Kidney (tissue), 13 donors: ENCODE measurements at regions not wholly inside any gene's neighbourhood (a gene's known extent, or its start where the extent isn't known, plus 50 kb on each side); places are given as distances from the start of the nearest gene placed in this dataset.
A peak's percentile ranks its signal among the peaks of the same experiment; 100 is the strongest.

Source experiments
- DNase-seq, 5 donors: peaks; one replicate each; pipeline ENCODE4 v3.0.0-alpha.2; 2013 to 2020
- FAIRE-seq: peaks from 2 replicates; lab custom pipeline; 2012; peaks lifted over from hg19 to GRCh38; lab: Jason Lieb, UNC
- H3K27ac ChIP-seq, 2 donors: one replicate each; pipeline ENCODE4 v1.7.0; 2013; ENCODE audit warnings: low read depth in 2 of 2, low read length in 2 of 2, inconsistent platforms in 1 of 2
- H3K27me3 ChIP-seq: one replicate; pipeline ENCODE4 v1.7.1; 2013; ENCODE audit warnings: low read length, inconsistent platforms; ENCODE audit not compliant: control insufficient read depth, insufficient read depth
- H3K36me3 ChIP-seq, 3 donors: one replicate each; pipeline versions ENCODE4 v1.7.0 to v1.7.1; 2013; ENCODE audit warnings: low read length in 3 of 3, control low read depth in 1 of 3, inconsistent platforms in 1 of 3; ENCODE audit not compliant: insufficient read depth in 3 of 3, control insufficient read depth in 2 of 3
- H3K4me1 ChIP-seq, 3 donors: one replicate each; pipeline versions ENCODE4 v1.7.0 to v1.7.1; 2013; ENCODE audit warnings: low read length in 3 of 3, inconsistent platforms in 1 of 3, low read depth in 1 of 3; ENCODE audit not compliant: control insufficient read depth in 2 of 3, insufficient read depth in 2 of 3
- H3K4me3 ChIP-seq, 3 donors: one replicate each; pipeline versions ENCODE4 v1.7.0 to v1.8.1; 2013; ENCODE audit warnings: low read length in 3 of 3, control low read depth in 1 of 3, inconsistent platforms in 1 of 3
- H3K9ac ChIP-seq, 3 donors: one replicate each; pipeline versions ENCODE4 v1.7.0 to v1.7.1; 2013; ENCODE audit warnings: low read length in 3 of 3, control low read depth in 1 of 3, inconsistent platforms in 1 of 3
- H3K9me3 ChIP-seq, 3 donors: one replicate each; pipeline versions ENCODE4 v1.7.0 to v1.7.1; 2013; ENCODE audit warnings: low read length in 3 of 3, control low read depth in 1 of 3, inconsistent platforms in 1 of 3; ENCODE audit not compliant: control insufficient read depth in 2 of 3, insufficient read depth in 1 of 3
- CTCF ChIP-seq: IDR thresholded peaks from 3 replicates; pipeline ENCODE4 v1.5.1; 2012; ENCODE audit warnings: mild to moderate bottlenecking, moderate library complexity, borderline replicate concordance; ENCODE audit not compliant: insufficient read depth; ENCODE audit errors: extremely low read depth
- intact Hi-C: fragments of 100-400 bp; cut with DNase I; formaldehyde crosslinking; loops from one replicate; pipeline ENCODE4 v1.11.1; 2022
- donor health status: control.
- donor health status: control.
- donor health status: control.
- donor health status: control.
- donor health status: control.
- donor health status: DM: yes; HTN: yes; CAD: no.
- donor health status: Normal renal cell carcinoma (clear cell type).

GRCh38 chr14:80426683-80427082 is 215.4 kb upstream of the DIO2 start:
- no peak overlapping the region for H3K4me3 ChIP-seq
- no peak overlapping the region for H3K9ac ChIP-seq
- FAIRE-seq (no peak), DNase-seq (no peak)
- H3K9me3 ChIP-seq: no peaks in the 10 kb centered on the region
- no peak for TF ChIP-seq CTCF
- no peak overlapping the region for H3K27ac ChIP-seq
- no peaks in the 10 kb centered on the region for H3K36me3 ChIP-seq
- H3K4me1 ChIP-seq: no peaks in the 10 kb centered on the region
- H3K27me3 ChIP-seq: no peaks in the 10 kb centered on the region
- intact Hi-C loops: no loop called here

- Histone ChIP-seq H3K4me1 (no peaks in the 10 kb centered on the region), H3K9ac (no peak overlapping the region), H3K27me3 (no peaks in the 10 kb centered on the region), H3K4me3 (no peak overlapping the region), H3K36me3 (no peaks in the 10 kb centered on the region), H3K9me3 (no peaks in the 10 kb centered on the region), H3K27ac (no peak overlapping the region)
- no peak for TF ChIP-seq CTCF
- intact Hi-C loops: no loop called here
- FAIRE-seq (no peak), DNase-seq (no peak)
Observed at GRCh38 chr14:80425686-80426085, 214.4 kb upstream of the DIO2 start.

- Histone ChIP-seq H3K4me1 (no peaks in the 10 kb centered on the region), H3K27me3 (no peaks in the 10 kb centered on the region), H3K9me3 (no peaks in the 10 kb centered on the region), H3K27ac (no peak overlapping the region), H3K36me3 (no peaks in the 10 kb centered on the region), H3K9ac (no peak overlapping the region), H3K4me3 (no peak overlapping the region)
- intact Hi-C loops: no loop called here
- FAIRE-seq (no peak), DNase-seq (no peak)
- TF ChIP-seq CTCF: no peak
Observed at GRCh38 chr14:80419769-80420168, 208.5 kb upstream of the DIO2 start.

- no peaks in the 10 kb centered on the region for H3K9me3 ChIP-seq
- no peak for FAIRE-seq
- TF ChIP-seq CTCF: no peak
Observed at GRCh38 chr14:80419345-80419744, 208.0 kb upstream of the DIO2 start.

More at GRCh38 chr14:80419345-80419744, 208.0 kb upstream of the DIO2 start:
- Histone ChIP-seq H3K27ac (no peak overlapping the region), H3K36me3 (no peaks in the 10 kb centered on the region), H3K27me3 (no peaks in the 10 kb centered on the region), H3K4me1 (no peaks in the 10 kb centered on the region), H3K9ac (no peak overlapping the region), H3K4me3 (no peak overlapping the region)
- DNase-seq: peak in 2 of 5 donors; percentile 13 to 46
- intact Hi-C loops: no loop called here
